GM23338 (cell line): ENCODE measurements at regions not wholly inside any gene's neighbourhood (a gene's known extent, or its start where the extent isn't known, plus 50 kb on each side); places are given as distances from the start of the nearest gene placed in this dataset.

Experiments
- CREB1 ChIP-seq: fragments of 250-450 bp; sonication (Bioruptor Pico); IDR thresholded peaks from 2 replicates; pipeline ENCODE4 v1.5.0; 2020; ENCODE audit warnings: low read depth, mild to moderate bottlenecking, moderate library complexity
- CTCF ChIP-seq, 2 experiments: fragments of 200-600 bp in 1 of 2; sonication (generic) in 1 of 2; conservative IDR thresholded peaks; 2 replicates each; pipeline versions ENCODE4 v1.5.1 to v1.6.1; 2016 to 2017; ENCODE audit warnings: antibody characterized with exemption in 2 of 2, low read depth in 2 of 2, mild to moderate bottlenecking in 2 of 2, moderate library complexity in 1 of 2
- ETS1 ChIP-seq: IDR thresholded peaks from 2 replicates; pipeline ENCODE4 v1.6.1; 2016; ENCODE audit warnings: antibody characterized with exemption
- EZH2 ChIP-seq: fragments of 200-600 bp; sonication (generic); IDR thresholded peaks from one replicate; pipeline ENCODE4 v1.8.0; 2017; ENCODE audit warnings: antibody characterized with exemption, mild to moderate bottlenecking, low read depth; ENCODE audit not compliant: unreplicated experiment
- EZH2phosphoT487 ChIP-seq: fragments of 200-600 bp; sonication (generic); IDR thresholded peaks from one replicate; pipeline ENCODE4 v1.8.1; 2018; ENCODE audit warnings: antibody characterized with exemption; ENCODE audit not compliant: unreplicated experiment
- JUNB ChIP-seq: IDR thresholded peaks from one replicate; pipeline ENCODE4 v1.6.1; 2016; ENCODE audit warnings: antibody characterized with exemption; ENCODE audit not compliant: unreplicated experiment
- NANOG ChIP-seq: IDR thresholded peaks from 2 replicates; pipeline ENCODE4 v1.6.1; 2016; ENCODE audit warnings: antibody characterized with exemption, borderline replicate concordance
- POLR2AphosphoS5 ChIP-seq: IDR thresholded peaks from 2 replicates; pipeline ENCODE4 v1.6.1; 2016; ENCODE audit warnings: antibody characterized with exemption, low read depth
- REST ChIP-seq: IDR thresholded peaks from one replicate; pipeline ENCODE4 v1.6.1; 2018; ENCODE audit warnings: antibody characterized with exemption; ENCODE audit not compliant: unreplicated experiment
- STAT1 ChIP-seq: IDR thresholded peaks from one replicate; pipeline ENCODE4 v1.6.1; 2016; ENCODE audit warnings: antibody characterized with exemption; ENCODE audit not compliant: unreplicated experiment
- ZNF114 ChIP-seq: fragments of 250-450 bp; sonication (Bioruptor Pico); IDR thresholded peaks from 2 replicates; pipeline ENCODE4 v1.5.0; 2020; ENCODE audit warnings: mild to moderate bottlenecking, moderate library complexity
- ZNF331 ChIP-seq: fragments of 250-450 bp; sonication (Bioruptor Pico); IDR thresholded peaks from 2 replicates; pipeline ENCODE4 v1.5.0; 2020; ENCODE audit warnings: low read depth, mild to moderate bottlenecking, moderate library complexity
- TF ChIP-seq, protein P1 (sequence below): fragments of 250-450 bp; sonication (Bioruptor Pico); IDR thresholded peaks from 2 replicates; pipeline ENCODE4 v1.5.0; 2020; ENCODE audit warnings: mild to moderate bottlenecking, moderate library complexity

GRCh38 chr5:164950927-164951326 lies 1445.5 kb downstream of the MAT2B start:
- TF ChIP-seq ZNF331 (CRISPR knock-in tag) (no peak), POLR2AphosphoS5 (no peak), EZH2 (no peak), CTCF (conservative IDR thresholded peaks at IDR 0.05; ENCODE audit: low read depth in 2 of 2) (no peak), EZH2phosphoT487 (no peak), STAT1 (no peak), REST (no peak), CREB1 (no peak), JUNB (no peak), ZNF114 (CRISPR knock-in tag) (no peak), ETS1 (no peak), NANOG (no peak)
- TF ChIP-seq, protein P1, sequence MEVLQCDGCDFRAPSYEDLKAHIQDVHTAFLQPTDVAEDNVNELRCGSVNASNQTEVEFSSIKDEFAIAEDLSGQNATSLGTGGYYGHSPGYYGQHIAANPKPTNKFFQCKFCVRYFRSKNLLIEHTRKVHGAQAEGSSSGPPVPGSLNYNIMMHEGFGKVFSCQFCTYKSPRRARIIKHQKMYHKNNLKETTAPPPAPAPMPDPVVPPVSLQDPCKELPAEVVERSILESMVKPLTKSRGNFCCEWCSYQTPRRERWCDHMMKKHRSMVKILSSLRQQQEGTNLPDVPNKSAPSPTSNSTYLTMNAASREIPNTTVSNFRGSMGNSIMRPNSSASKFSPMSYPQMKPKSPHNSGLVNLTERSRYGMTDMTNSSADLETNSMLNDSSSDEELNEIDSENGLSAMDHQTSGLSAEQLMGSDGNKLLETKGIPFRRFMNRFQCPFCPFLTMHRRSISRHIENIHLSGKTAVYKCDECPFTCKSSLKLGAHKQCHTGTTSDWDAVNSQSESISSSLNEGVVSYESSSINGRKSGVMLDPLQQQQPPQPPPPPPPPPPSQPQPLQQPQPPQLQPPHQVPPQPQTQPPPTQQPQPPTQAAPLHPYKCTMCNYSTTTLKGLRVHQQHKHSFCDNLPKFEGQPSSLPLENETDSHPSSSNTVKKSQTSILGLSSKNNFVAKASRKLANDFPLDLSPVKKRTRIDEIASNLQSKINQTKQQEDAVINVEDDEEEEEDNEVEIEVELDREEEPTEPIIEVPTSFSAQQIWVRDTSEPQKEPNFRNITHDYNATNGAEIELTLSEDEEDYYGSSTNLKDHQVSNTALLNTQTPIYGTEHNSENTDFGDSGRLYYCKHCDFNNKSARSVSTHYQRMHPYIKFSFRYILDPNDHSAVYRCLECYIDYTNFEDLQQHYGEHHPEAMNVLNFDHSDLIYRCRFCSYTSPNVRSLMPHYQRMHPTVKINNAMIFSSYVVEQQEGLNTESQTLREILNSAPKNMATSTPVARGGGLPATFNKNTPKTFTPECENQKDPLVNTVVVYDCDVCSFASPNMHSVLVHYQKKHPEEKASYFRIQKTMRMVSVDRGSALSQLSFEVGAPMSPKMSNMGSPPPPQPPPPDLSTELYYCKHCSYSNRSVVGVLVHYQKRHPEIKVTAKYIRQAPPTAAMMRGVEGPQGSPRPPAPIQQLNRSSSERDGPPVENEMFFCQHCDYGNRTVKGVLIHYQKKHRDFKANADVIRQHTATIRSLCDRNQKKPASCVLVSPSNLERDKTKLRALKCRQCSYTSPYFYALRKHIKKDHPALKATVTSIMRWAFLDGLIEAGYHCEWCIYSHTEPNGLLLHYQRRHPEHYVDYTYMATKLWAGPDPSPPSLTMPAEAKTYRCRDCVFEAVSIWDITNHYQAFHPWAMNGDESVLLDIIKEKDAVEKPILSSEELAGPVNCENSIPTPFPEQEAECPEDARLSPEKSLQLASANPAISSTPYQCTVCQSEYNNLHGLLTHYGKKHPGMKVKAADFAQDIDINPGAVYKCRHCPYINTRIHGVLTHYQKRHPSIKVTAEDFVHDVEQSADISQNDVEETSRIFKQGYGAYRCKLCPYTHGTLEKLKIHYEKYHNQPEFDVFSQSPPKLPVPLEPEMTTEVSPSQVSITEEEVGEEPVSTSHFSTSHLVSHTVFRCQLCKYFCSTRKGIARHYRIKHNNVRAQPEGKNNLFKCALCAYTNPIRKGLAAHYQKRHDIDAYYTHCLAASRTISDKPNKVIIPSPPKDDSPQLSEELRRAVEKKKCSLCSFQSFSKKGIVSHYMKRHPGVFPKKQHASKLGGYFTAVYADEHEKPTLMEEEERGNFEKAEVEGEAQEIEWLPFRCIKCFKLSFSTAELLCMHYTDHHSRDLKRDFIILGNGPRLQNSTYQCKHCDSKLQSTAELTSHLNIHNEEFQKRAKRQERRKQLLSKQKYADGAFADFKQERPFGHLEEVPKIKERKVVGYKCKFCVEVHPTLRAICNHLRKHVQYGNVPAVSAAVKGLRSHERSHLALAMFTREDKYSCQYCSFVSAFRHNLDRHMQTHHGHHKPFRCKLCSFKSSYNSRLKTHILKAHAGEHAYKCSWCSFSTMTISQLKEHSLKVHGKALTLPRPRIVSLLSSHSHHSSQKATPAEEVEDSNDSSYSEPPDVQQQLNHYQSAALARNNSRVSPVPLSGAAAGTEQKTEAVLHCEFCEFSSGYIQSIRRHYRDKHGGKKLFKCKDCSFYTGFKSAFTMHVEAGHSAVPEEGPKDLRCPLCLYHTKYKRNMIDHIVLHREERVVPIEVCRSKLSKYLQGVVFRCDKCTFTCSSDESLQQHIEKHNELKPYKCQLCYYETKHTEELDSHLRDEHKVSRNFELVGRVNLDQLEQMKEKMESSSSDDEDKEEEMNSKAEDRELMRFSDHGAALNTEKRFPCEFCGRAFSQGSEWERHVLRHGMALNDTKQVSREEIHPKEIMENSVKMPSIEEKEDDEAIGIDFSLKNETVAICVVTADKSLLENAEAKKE: no peak
